ENCODE measurements at regions not wholly inside any gene's neighbourhood (a gene's known extent, or its start where the extent isn't known, plus 50 kb on each side); places are given as distances from the start of the nearest gene placed in this dataset.

DNA sequence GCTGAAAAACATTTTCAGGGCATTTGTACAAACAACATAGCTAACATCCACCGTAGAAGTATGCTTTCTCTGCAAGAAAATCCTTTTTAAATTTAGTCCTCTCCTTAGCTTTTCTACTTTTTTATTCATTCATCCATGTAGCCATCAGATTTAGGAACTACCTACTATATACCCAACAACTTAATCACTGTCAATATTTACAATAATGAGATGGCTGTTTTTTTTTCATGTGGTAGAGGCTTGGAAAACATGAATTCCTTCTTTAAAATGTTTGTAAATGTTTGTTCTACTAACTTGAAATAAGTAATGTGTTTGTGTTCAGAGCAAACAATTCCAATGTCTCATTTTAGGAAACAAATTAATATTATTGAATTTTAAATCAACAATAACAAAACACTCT, 78.2 kb upstream of the CAV2 start:
- TF ChIP-seq, protein P1, sequence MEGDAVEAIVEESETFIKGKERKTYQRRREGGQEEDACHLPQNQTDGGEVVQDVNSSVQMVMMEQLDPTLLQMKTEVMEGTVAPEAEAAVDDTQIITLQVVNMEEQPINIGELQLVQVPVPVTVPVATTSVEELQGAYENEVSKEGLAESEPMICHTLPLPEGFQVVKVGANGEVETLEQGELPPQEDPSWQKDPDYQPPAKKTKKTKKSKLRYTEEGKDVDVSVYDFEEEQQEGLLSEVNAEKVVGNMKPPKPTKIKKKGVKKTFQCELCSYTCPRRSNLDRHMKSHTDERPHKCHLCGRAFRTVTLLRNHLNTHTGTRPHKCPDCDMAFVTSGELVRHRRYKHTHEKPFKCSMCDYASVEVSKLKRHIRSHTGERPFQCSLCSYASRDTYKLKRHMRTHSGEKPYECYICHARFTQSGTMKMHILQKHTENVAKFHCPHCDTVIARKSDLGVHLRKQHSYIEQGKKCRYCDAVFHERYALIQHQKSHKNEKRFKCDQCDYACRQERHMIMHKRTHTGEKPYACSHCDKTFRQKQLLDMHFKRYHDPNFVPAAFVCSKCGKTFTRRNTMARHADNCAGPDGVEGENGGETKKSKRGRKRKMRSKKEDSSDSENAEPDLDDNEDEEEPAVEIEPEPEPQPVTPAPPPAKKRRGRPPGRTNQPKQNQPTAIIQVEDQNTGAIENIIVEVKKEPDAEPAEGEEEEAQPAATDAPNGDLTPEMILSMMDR (conservative IDR thresholded peaks at IDR 0.05), result no peak
- DNase-seq, result no peak

More for the DNA sequence above, 78.2 kb upstream of the CAV2 start:
- Histone ChIP-seq H3K23me2 (ENCODE audit: insufficient read length, low read depth, low read length, poor library complexity, severe bottlenecking) (no peaks in the 10 kb centered on the region), H4K5ac (ENCODE audit: insufficient read length, low read depth, low read length) (no peak overlapping the region), H3T11ph (ENCODE audit: low read length) (no peak overlapping the region), H4K20me1 (ENCODE audit: control insufficient read depth, insufficient read depth, insufficient read length) (no peaks in the 10 kb centered on the region), H3K4me2 (ENCODE audit: insufficient read depth, insufficient read length, low read length) (no peak overlapping the region), H2BK5ac (ENCODE audit: insufficient read length, low read length) (no peak overlapping the region), H2AFZ (ENCODE audit: low read length) (no peak overlapping the region), H3K27ac (ENCODE audit: insufficient read length, low read depth, low read length) (no peak overlapping the region), H3K9ac (ENCODE audit: extremely low read depth, insufficient read length, low read length) (no peak overlapping the region), H3K18ac (ENCODE audit: insufficient read length, low read depth, low read length) (no peak overlapping the region), H3K23ac (ENCODE audit: insufficient read length, low read depth, low read length) (no peak overlapping the region), H3K4ac (ENCODE audit: low read depth, low read length) (no peak overlapping the region), H2BK15ac (ENCODE audit: low read depth, low read length) (no peak overlapping the region), H4K91ac (ENCODE audit: insufficient read length, low read depth, low read length) (no peak overlapping the region), H3K56ac (ENCODE audit: insufficient read length, low read depth, low read length) (no peak overlapping the region), H3K4me1 (ENCODE audit: insufficient read depth, low read length) (no peaks in the 10 kb centered on the region; the same call in 1 of the 2 replicates), H3K79me1 (ENCODE audit: insufficient read depth, low read depth, low read length, poor library complexity, severe bottlenecking) (no peaks in the 10 kb centered on the region), H2AK5ac (ENCODE audit: insufficient read length, low read length) (no peak overlapping the region), H2BK12ac (ENCODE audit: insufficient read length, low read depth, low read length) (no peak overlapping the region), H3K27me3 (ENCODE audit: insufficient read depth, low read length) (no peaks in the 10 kb centered on the region), H3K14ac (ENCODE audit: insufficient read depth, low read length) (no peak overlapping the region), H4K8ac (replicated peaks; ENCODE audit: insufficient read length, low read depth, low read length) (no peak overlapping the region), H3K9me3 (ENCODE audit: control insufficient read depth, low read depth, low read length) (no peaks in the 10 kb centered on the region), H3K79me2 (ENCODE audit: insufficient read depth, low read length) (no peaks in the 10 kb centered on the region), H2BK20ac (ENCODE audit: low read depth, low read length, poor library complexity, severe bottlenecking) (no peak overlapping the region), H2BK120ac (ENCODE audit: low read depth, low read length, poor library complexity, severe bottlenecking) (no peak overlapping the region)
- no peak overlapping the region for H3K27ac Mint-ChIP-seq
- WGBS (ENCODE audit: extremely low coverage, insufficient read length, low lambda C conversion rate), result no CpG with 5 or more reads among the region's 1 CpG
- H3K9me3 Mint-ChIP-seq, result no peaks in the 10 kb centered on the region
- H3K4me3 Mint-ChIP-seq, result no peak overlapping the region
- peaks cover 13 to 23% of the 10 kb centered on the region in 2 experiments for H3K4me1 Mint-ChIP-seq
- H3K27me3 Mint-ChIP-seq (ENCODE audit: low read depth), result no peaks in the 10 kb centered on the region
- no peaks in the 10 kb centered on the region for H3K36me3 Mint-ChIP-seq (ENCODE audit: insufficient read depth in 1 of 3, low read depth in 3 of 3)

Data from H9 (cell line).